ENCODE measurements at regions not wholly inside any gene's neighbourhood (a gene's known extent, or its start where the extent isn't known, plus 50 kb on each side); places are given as distances from the start of the nearest gene placed in this dataset.

GRCh38 chr6:140076105-140076504, 701.7 kb upstream of the CITED2 start:
- no peak for DNase-seq

DNA sequence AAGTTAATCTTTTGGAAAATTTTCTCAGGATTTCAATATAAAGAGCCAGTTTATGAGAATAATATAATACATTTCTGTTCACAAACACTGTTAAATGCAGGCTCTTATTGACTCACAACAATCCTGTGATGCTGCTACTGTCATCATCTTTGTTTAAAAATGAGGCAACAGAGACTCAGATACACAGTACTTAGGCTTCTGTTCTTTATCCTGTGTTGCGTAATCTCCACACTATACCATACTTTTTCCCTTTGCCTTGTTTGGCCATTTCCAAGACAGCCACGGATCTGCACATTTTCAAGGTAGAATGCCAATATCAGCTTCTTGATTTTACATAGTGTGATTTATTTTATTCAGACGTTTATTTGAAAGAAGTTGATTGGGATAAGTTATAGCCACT, 699.0 kb upstream of the CITED2 start:
- DNase-seq, result no peak

DNA sequence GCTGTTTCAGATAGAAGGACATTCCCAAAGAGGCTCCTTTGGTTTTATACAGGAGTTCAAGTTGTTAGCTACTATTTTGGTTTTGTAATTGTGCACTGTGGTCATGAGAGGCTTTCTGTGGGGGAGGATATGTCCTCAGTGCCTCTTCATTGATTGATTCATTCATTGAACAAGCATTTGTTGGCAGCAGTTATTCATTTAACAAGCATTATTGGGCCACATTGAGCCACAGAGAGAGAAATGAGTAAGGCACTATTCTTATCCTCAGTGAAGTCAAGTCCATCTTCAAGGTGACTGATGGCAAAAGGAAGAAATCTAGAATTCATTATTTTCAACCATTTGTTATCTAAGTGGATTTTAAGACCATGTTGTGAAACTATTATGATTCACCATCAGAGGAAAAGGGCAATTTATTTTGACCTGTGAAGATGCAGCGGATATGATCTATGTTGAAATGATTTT, 697.2 kb upstream of the CITED2 start:
- DNase-seq, result no peak

DNA sequence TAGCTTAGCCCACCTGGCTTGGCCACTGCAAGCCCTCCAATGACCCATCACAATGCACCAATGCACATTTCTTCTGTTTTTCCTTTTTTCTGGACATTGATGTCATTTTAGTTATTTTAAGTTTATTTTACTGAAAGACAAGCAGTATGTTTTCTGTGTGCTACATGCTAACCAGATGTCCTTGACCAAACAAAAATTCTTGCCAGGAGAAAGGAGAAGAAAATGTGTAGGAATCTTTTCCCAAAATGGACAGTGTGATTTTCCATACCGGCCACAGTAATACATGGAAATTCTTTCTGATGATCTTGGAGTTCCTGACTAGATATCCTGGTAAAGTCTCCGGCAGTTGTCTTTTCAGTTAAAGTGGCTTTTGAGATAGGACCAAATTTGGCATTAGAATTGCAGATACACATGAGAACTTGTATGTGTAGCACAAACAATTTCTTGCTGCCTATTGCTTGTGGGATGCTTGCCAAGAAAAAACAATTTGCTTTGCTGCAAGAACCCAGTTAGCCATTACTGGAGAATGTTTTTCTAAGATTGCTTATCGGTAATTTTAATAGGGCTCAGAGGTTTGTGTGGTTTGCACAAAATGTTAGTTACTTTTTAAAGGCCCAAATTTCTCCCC, 696.5 kb upstream of the CITED2 start:
- DNase-seq, result no peak

DNA sequence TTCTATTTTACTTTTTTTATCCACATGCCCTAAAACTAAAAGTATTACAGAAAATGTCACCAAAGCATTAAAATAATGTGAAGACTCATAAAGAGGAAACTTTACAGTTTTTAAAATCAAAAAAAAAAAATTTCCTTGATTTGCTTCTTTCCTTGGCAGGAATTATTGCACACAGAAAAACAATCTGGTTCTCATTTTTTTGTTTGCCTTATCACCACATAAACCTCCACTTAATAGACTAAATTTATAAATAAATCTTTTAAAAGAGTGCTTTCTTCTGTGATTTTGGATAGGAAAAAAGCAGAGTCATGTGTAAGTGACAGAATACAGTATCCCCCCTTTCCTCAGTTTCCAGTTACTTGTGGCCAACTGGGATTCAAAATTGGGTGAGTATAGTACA, 695.1 kb upstream of the CITED2 start:
- no peak for DNase-seq

DNA sequence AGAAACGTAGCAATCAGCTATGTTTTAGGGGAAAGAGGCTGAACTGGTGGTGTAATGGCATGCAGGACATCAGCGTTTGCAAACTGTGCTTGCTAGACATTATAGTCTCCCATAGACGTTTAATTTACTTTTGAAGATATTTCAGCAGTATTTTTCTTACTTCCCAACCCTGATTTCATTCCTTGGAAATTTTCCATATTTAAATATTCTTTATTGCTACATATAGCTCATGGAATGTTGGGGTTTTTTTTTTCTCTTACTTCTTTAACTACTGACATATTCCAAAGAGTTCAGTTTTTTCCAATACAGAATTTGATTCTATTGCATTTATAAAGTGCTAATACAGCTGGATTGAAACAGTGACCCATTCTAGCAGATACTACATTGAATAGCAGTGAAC, 694.4 kb upstream of the CITED2 start:
- no peak for DNase-seq

- DNase-seq, result no peak
Observed at GRCh38 chr6:140064366-140064765, 689.9 kb upstream of the CITED2 start.

- DNase-seq, result no peak
Observed at GRCh38 chr6:140063021-140063399, 688.6 kb upstream of the CITED2 start.

DNA sequence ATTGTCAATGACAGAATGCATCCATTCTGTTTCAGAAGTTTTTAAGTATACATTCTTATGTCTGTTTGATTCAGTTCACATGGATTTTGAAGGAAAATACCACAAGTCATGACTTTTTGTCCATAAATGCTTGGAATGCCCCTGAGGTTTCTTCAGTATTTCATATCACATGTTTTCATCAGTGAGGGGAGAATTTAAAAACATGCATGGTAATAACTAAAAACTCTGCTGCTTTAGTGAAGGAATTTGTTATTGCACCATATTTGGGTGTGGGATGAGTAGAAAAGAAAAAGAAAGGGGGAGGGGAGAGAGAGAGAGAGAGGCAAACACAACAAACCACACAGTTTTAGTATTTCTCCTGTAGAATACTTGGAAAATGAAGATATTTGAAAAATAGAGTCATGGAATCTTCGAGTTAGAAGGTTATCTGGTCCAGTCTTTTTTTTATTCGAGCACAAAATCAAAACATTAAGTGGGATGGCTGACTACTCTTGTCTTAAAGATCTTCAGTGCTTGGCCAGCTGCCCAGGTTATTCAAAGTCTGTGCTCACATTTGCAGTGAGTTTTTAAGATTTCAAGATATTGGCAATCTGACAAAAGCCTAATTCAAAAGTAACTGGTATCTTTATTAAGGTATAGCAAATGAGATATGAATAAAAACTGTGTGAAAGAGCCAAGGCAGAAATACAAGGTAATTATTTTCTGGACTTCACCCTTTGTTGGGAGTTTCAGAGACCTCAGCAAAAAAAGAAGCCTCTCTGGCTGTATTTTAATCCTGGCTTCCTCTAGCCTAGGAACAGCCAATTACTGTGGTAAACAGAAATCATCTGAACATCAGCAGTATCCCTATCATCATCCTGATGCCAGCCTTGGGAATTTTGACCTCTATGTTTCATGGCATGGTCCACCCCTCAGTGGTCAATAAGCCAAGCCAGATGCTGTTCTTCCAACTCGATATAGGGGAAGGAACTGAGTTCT, 687.9 kb upstream of the CITED2 start:
- no peak for DNase-seq

- no peak for DNase-seq
Observed at GRCh38 chr6:140061110-140062042, 686.9 kb upstream of the CITED2 start.

- DNase-seq, result no peak
Observed at GRCh38 chr6:140059947-140060346, 685.5 kb upstream of the CITED2 start.

DNA sequence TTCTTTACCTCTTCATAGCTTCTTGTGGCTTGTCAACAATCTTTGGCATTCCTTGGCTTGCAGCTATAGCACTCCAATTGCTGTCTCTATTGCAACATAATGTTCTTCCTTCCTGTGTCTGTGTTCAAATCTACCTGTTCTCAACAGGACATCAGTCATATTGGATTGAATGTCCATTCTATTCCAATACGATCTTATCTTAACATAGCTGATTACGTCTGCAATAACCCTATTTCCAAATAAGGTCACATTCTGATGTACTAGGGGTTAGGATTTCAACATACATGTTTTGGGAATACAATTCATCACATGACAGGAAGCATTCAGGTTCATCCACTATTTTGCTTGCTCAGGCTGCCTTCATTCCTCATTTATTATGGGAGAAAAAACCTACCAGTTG, 684.4 kb upstream of the CITED2 start:
- DNase-seq, result no peak

DNA sequence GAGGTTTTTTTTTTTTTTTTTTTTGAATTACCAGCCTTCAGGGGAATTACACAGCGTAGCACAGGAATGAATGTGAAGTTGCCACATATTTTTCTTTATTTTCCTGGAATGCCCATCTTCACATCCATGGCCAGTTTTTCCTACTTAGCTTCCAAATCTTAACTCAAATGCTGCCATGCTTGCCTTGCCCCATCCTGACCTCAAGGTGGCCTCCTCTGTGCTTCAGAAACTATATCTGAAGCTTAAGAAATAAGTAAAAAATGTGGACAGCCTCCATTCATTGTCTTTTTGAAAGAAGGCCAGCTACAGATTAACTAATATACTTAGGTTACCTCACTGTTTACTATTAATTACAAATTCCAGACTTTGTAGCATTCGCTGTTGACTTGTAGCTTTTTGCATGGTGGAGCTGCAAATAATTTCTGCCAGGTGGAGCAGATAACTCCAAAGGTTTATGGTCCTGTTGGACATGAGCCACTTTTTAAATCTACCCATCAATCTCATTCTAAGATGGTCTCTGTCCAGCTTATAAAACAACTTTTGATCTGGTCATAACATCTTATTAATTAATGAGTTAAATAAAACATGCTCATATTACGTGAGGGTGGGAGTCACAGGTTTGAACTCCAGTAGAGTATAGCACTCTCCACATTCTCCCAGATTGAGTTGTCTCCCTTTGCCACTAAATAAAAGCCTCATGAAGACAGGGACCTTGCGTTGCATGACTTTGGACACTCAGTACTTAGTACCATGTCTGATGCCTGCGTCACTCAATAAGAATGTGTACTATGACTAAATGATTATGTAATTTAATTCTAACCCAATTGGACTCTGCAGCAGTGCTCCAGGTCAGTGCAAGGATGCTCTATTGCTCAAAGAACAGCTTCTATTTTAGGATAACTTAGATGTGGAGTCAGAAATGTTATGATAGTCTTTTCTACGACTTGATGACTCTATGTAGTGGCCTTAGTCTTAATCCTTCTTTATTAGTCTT, 678.6 kb upstream of the CITED2 start:
- no peak for DNase-seq

DNA sequence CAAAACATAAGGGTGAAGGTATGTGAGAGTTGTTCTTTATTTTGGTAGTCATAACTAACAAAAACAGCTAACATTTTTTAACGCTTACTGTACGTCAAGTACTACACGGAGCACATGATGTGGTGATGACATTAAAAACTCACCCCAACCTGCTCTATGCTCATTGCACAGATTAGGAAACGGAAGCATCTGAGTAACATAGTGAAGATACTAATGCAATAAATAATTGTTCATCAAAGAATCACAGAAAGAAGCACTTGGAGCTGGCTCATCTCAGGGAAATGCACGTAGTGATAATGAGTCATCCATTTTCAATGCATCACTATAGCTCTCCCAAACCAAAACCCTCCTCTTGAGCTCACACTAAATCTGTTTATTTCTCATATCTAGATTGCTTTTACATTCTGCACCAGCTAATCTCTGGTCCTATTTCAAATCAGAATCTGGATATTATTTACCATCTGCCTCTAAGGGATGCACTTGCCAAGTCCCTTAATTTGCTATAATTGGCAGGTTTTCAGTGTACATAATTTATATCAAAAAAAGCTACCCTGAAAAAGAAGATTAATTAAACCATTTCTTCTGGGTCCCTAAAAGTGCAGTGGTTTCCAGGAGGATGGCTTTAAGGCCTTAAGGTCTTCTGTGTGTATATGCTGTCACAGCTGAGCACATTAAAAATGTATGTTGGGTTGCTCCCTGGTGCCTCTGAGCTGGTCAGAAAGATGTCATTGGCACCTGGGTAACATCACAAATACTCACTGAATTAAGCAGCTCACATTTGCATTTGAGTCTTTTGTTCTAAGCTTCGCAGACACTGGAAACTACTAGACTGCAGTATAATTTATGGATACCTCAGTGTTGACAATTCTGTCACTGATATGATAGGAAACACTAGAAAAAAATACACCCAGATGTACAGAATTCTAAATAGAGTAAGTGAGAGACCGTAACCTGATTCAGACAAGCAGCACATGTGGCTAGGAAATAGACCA, 677.4 kb upstream of the CITED2 start:
- DNase-seq, result no peak

GRCh38 chr6:140050101-140050995, 675.9 kb upstream of the CITED2 start:
- no peak for DNase-seq

DNA sequence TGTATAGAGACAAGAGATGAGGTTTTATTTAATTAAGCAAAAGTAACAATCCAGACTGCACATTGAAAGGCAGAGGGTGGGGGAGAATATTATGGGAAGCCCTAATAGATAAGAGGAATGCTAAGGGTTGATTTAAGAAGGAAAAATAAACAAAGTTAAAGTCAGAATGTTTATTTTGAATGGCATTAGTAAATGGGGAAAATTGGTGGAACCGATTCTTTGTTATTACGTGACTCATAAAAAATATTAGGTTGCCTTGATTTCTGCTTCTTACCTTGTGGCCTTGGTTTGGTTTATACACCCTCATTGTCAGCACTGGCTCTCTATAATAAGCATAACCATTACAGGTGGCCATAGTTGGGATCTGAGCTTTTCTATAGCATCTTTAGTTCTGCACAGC, 674.8 kb upstream of the CITED2 start:
- DNase-seq, result no peak

DNA sequence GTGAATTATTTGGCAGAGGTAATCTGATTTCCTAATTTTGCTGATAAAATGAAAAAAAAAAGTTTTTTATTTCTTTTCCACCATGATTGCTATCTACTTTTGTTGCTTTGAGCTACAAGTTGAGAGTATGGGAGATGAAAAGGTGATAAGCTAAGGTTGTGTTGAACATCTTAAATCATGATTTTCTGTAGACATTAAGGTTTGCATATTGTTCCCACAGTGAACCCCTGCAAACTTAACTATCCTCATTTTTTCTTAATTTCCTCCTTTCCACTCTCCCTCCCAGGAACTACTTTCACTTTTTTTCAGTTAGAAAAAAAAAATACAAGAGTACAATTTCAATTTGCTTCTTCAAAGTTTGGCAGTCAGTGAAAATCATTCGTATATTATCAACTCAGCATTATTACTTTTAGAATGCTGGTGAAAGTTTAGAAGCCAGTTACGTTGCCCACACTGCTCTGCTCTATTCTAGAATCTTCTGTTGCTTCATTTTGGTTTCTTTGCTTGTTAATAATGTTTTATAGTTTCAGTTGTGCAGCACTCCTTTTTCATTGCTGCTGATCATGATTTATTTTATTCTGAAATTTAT, 673.8 kb upstream of the CITED2 start:
- no peak for DNase-seq

GRCh38 chr6:140047321-140047720, 672.9 kb upstream of the CITED2 start:
- no peak for DNase-seq

Measured in T-helper 2 cell (primary cell).